ENCODE measurements at regions not wholly inside any gene's neighbourhood (a gene's known extent, or its start where the extent isn't known, plus 50 kb on each side); places are given as distances from the start of the nearest gene placed in this dataset.

DNA sequence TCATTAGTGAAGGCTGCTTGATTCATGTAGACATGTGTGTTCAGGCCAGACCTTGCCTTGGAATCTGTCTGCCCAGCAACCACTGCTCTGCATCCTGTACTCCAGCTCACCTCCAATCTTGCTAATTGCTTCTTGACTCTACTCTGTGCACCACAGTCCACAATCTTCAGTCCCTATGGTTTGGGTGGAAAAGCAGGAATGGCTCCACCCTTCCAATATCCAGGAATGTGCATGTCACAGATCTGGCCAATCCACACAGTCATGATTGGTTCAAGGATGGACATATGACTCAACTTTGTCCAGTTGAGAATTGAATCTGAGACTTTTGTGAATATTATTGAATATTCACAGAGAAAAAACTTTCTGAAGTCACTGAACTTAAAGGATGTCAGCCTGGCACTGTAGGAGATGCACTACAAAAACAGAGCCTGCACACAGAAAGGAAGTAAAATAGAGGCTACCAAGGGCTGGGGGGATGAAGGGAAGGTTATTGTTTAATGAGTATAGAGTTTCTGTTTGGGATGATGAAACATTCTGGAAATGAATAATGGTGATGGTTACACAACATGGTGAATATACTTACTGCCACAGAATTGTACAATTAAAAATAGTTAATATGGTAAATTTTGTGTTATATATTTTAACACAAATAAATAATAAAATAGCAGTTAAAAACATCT, 161.3 kb upstream of the USP38 start:
- no peak for DNase-seq (ENCODE audit: low read depth)
- no peak overlapping the region for H3K4me3 ChIP-seq (ENCODE audit: low read depth, low read length)
- TF ChIP-seq, protein P1, sequence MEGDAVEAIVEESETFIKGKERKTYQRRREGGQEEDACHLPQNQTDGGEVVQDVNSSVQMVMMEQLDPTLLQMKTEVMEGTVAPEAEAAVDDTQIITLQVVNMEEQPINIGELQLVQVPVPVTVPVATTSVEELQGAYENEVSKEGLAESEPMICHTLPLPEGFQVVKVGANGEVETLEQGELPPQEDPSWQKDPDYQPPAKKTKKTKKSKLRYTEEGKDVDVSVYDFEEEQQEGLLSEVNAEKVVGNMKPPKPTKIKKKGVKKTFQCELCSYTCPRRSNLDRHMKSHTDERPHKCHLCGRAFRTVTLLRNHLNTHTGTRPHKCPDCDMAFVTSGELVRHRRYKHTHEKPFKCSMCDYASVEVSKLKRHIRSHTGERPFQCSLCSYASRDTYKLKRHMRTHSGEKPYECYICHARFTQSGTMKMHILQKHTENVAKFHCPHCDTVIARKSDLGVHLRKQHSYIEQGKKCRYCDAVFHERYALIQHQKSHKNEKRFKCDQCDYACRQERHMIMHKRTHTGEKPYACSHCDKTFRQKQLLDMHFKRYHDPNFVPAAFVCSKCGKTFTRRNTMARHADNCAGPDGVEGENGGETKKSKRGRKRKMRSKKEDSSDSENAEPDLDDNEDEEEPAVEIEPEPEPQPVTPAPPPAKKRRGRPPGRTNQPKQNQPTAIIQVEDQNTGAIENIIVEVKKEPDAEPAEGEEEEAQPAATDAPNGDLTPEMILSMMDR (conservative IDR thresholded peaks at IDR 0.05; ENCODE audit: low read depth, low read length) = no peak

DNA sequence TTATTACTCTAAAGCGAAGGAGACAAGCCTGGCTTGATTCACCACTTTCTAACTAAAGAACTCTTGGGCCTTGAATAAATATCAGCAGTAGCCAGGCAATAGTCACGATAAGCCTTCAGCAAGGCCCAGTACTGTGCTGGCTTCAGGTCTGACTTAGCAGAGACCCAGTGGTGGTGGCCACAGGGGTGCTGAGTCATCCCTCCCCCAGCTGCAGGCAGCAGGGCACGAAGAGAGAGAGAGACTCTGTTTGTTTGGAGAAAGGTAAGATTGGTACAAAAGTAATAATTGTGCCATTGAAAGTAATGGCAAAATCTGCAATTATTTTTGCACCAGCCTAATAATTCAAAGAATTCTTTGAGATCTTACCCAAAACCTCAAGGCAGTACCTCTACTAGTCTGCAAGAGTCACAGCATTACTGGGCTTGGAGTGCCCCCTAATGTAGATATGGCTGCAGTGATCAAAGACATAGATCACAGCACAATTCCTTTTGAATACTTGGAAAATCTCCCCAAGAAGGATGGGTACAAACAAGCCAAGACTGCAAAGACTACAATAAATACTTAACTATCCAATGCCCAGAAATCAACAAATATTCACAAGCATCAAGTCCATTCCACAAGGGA, 159.5 kb upstream of the USP38 start:
- H3K4me3 ChIP-seq (ENCODE audit: low read depth, low read length) = no peak overlapping the region
- TF ChIP-seq, protein P1 (conservative IDR thresholded peaks at IDR 0.05; ENCODE audit: low read depth, low read length) = peak; percentile 53
- no peak for DNase-seq (ENCODE audit: low read depth)

DNA sequence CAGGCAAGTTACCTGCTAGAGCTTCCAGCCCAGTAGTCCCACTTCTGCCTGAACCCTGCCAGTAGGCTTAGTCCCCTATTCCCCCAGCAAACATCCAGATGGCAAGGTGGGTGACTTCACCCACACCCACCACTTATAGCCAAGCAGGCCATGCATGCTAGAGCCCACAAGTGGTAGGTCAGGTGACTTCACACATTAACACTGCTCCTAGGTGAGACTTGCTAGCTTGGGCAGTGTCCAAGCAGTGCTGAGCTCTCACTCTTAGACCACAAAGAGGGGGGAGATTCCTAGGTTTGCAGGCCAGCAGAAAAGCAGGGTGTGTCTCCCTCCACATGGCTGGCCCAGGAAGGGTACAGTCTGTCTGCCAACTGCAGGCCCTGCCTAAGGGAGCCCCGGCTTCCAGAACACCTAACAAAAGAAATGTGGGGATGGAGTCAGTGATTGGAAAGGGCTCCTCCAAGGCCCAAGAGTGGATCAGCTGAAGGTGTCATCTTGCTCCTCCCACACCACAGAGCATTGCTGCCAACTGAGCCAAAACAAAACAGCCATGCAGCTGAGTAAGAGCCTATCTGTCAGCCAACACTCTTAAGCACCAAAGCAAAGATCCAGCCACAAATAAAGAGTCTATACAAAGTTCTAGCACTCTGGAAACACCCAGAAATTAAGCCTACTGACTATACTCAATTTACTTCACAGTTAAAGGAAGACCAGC, 158.1 kb upstream of the USP38 start:
- TF ChIP-seq, protein P1 (conservative IDR thresholded peaks at IDR 0.05; ENCODE audit: low read depth, low read length) = no peak
- no peak overlapping the region for H3K4me3 ChIP-seq (ENCODE audit: low read depth, low read length)
- no peak for DNase-seq (ENCODE audit: low read depth)

DNA sequence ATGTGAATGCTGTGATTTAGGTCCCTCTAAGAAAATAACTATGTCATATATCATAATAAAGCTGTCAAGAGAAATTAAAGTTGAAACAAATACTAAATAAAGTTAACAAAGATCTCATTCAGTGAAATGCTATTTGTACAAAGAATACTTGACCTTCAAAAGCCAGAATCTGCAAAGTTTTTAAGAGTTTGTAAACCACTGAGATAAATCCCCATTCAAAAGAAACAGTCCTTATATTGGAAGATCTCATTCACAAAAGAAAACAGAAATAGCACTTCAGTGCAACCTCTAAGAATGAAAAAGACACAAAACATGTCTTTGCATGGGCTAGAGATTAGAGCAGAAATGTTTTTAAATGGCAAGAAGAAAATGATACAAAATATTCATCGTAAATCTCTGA, 149.1 kb upstream of the USP38 start:
- DNase-seq (ENCODE audit: low read depth) = no peak
- H3K4me3 ChIP-seq (ENCODE audit: low read depth, low read length) = no peak overlapping the region
- TF ChIP-seq, protein P1 (conservative IDR thresholded peaks at IDR 0.05; ENCODE audit: low read depth, low read length) = no peak

DNA sequence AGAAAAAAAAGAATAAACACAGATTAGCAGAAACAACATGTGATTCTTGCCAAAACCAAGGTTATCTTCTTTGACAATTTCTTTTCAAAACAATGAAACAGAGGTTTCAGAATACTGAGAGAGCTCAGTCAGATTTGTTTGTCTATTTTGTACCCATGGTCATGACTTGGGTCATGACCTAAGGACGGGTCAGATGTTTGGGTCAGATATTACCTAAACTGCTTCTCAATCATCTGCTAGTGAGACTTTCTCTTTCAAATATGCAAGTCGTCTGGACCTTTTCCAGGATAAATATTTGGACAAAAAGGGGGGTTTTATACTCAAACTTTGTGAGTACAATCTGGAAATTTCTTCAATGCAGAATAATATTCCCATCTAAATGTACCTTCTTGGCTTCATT, 148.3 kb upstream of the USP38 start:
- TF ChIP-seq, protein P1 (conservative IDR thresholded peaks at IDR 0.05; ENCODE audit: low read depth, low read length) = no peak
- DNase-seq (ENCODE audit: low read depth) = no peak
- H3K4me3 ChIP-seq (ENCODE audit: low read depth, low read length) = no peak overlapping the region

DNA sequence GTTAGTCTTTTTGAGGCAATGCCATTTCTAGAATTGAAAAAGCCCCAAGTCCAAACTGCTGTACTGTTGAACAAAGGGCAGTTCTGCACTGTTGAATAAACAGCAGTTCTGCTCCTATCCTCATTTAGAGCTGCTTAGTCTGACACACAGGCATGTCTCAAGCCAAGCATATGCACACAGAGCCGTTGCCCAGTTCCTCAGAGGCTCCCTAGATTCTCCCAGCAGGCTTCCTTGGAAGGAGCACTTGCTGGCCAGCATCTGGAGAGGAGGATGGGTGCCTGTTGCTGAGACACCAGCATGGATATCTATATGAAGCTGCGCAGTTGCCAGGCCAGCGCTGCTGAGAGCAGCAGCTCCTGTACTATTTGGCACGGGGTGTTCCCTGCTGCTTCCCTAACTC, 138.3 kb upstream of the USP38 start:
- H3K4me3 ChIP-seq (ENCODE audit: low read depth, low read length) = no peak overlapping the region
- no peak for DNase-seq (ENCODE audit: low read depth)
- TF ChIP-seq, protein P1 (conservative IDR thresholded peaks at IDR 0.05; ENCODE audit: low read depth, low read length) = no peak
